Stomach (tissue), 8 donors: ENCODE measurements at regions not wholly inside any gene's neighbourhood (a gene's known extent, or its start where the extent isn't known, plus 50 kb on each side); places are given as distances from the start of the nearest gene placed in this dataset.

Experiments used
- DNase-seq, 2 donors: peaks; one replicate each; pipeline versions ENCODE4 v3.0.0 to v3.0.0-alpha.2; 2013 to 2019
- H3K27ac ChIP-seq, 5 donors: fragments of 200-600 bp in 4 of 5; sonication (generic) in 4 of 5; one replicate each; pipeline ENCODE4 v1.5.1; 2013 to 2019; ENCODE audit warnings: mild to moderate bottlenecking in 1 of 5, moderate library complexity in 1 of 5
- H3K27me3 ChIP-seq, 3 donors: fragments of 200-600 bp; sonication (generic); one replicate each; pipeline ENCODE4 v1.5.1; 2017 to 2019; ENCODE audit warnings: mixed run types in 1 of 3
- H3K36me3 ChIP-seq, 4 donors: fragments of 200-600 bp; sonication (generic); 1 replicate in 3 of 4; 2 replicates in 1 of 4; pipeline ENCODE4 v1.5.1; 2016 to 2019
- H3K4me1 ChIP-seq, 4 donors: fragments of 200-600 bp; sonication (generic); one replicate each; pipeline ENCODE4 v1.5.1; 2016 to 2019
- H3K4me3 ChIP-seq, 4 donors: fragments of 200-600 bp; sonication (generic) in 3 of 4; one replicate each; pipeline ENCODE4 v1.5.1; 2016 to 2019; ENCODE audit warnings: mild to moderate bottlenecking in 1 of 4
- H3K9me3 ChIP-seq, 4 donors: fragments of 200-600 bp; sonication (generic); one replicate each; pipeline ENCODE4 v1.5.1; 2016 to 2019
- CTCF ChIP-seq, 7 experiments: fragments of 450-650 bp in 4 of 7; fragments of 200-600 bp in 3 of 7; sonication (generic) in 3 of 7; IDR thresholded peaks; one replicate each; pipeline ENCODE4 v1.5.1; 2016 to 2019; ENCODE audit warnings: antibody characterized with exemption in 7 of 7, control low read depth in 2 of 7, mild to moderate bottlenecking in 1 of 7
- EP300 ChIP-seq: sonication (generic); formaldehyde crosslinking; IDR thresholded peaks from one replicate; pipeline ENCODE4 v1.6.1; 2017; ENCODE audit warnings: antibody characterized with exemption
- POLR2A ChIP-seq, 4 donors: fragments of 450-650 bp; IDR thresholded peaks; one replicate each; pipeline ENCODE4 v1.6.1; 2016; ENCODE audit warnings: antibody characterized with exemption in 4 of 4, control low read depth in 2 of 4, mild to moderate bottlenecking in 1 of 4, moderate library complexity in 1 of 4
- POLR2AphosphoS5 ChIP-seq, 3 donors: sonication (generic); formaldehyde crosslinking; IDR thresholded peaks; one replicate each; pipeline ENCODE4 v1.6.1; 2016; ENCODE audit warnings: antibody characterized with exemption in 3 of 3
- WGBS, 5 donors: extraction: QIAGEN DNeasy Blood & Tissue Kit in 3 of 5; methylation state at CpG; one replicate each; pipeline versions ENCODE4 v1.1.5 to v1.1.7; 2013 to 2018; 5-methylcytosine and 5-hydroxymethylcytosine counted together
- intact Hi-C: fragments of 100-400 bp; cut with DNase I; formaldehyde crosslinking; loops from one replicate; pipeline ENCODE4 v1.15.1; 2023; ENCODE audit warnings: low total_unique reads
- donor health status: healthy with polysubstance abuse.
- donor health status: Bipolar disorder and iron deficiency.
- donor health status: healthy.

- TF ChIP-seq POLR2AphosphoS5 (IDR thresholded peaks at IDR 0.05): no peak
- no peak for TF ChIP-seq EP300
- no peak for TF ChIP-seq CTCF (IDR thresholded peaks at IDR 0.05)
- no peak for TF ChIP-seq POLR2A (IDR thresholded peaks at IDR 0.05)
- peak in 1 of 2 donors; percentile 15 for DNase-seq
- intact Hi-C loops: no loop called here
- H3K9me3 ChIP-seq: no peaks in the 10 kb centered on the region
- WGBS, 5 donors: 67 to 82% (median 70%) methylated on average over 9 of the region's 9 CpGs
- H3K36me3 ChIP-seq: no peaks in the 10 kb centered on the region
- H3K4me3 ChIP-seq: no peak overlapping the region
- H3K27me3 ChIP-seq: peaks cover 3 to 68% (median 10%) of the 10 kb centered on the region in 3 donors
- no peak overlapping the region for H3K27ac ChIP-seq
- H3K4me1 ChIP-seq: no peaks in the 10 kb centered on the region
These were observed 315.4 kb downstream of the MATN1 start for GRCh38 chr1:30407865-30408580.

- Histone ChIP-seq H3K9me3 (no peaks in the 10 kb centered on the region), H3K27ac (no peak overlapping the region), H3K36me3 (no peaks in the 10 kb centered on the region), H3K4me1 (no peaks in the 10 kb centered on the region), H3K27me3 (peaks cover 3 to 61% (median 10%) of the 10 kb centered on the region in 3 donors), H3K4me3 (no peak overlapping the region)
- DNase-seq: peak in 1 of 2 donors; percentile 17
- intact Hi-C loops: no loop called here
- TF ChIP-seq POLR2A (IDR thresholded peaks at IDR 0.05) (no peak), POLR2AphosphoS5 (IDR thresholded peaks at IDR 0.05) (no peak), CTCF (IDR thresholded peaks at IDR 0.05) (no peak), EP300 (no peak)
- WGBS, 5 donors: 32 to 49% (median 40%) methylated on average over 12 to 18 of the region's 18 CpGs
These were observed 316.2 kb downstream of the MATN1 start for GRCh38 chr1:30406996-30407864.

GRCh38 chr1:30405631-30406212, 317.7 kb downstream of the MATN1 start:
- no peak overlapping the region for H3K4me3 ChIP-seq
- 73 to 85% (median 77%) methylated on average over 4 to 8 of the region's 8 CpGs for WGBS, 5 donors
- TF ChIP-seq POLR2AphosphoS5 (IDR thresholded peaks at IDR 0.05): no peak
- no peak for TF ChIP-seq EP300
- no peak overlapping the region for H3K27ac ChIP-seq
- no peaks in the 10 kb centered on the region for H3K36me3 ChIP-seq
- peaks cover 3 to 51% (median 10%) of the 10 kb centered on the region in 3 donors for H3K27me3 ChIP-seq
- intact Hi-C loops: no loop called here
- DNase-seq: peak in 1 of 2 donors; percentile 3
- H3K9me3 ChIP-seq: no peaks in the 10 kb centered on the region
- no peaks in the 10 kb centered on the region for H3K4me1 ChIP-seq

- Histone ChIP-seq H3K27ac (no peak overlapping the region), H3K27me3 (peaks cover 3 to 44% (median 10%) of the 10 kb centered on the region in 3 donors), H3K36me3 (no peaks in the 10 kb centered on the region), H3K4me3 (no peak overlapping the region), H3K4me1 (no peaks in the 10 kb centered on the region), H3K9me3 (no peaks in the 10 kb centered on the region)
- peak in 1 of 2 donors; percentile 14 for DNase-seq
- TF ChIP-seq POLR2AphosphoS5 (IDR thresholded peaks at IDR 0.05) (no peak), POLR2A (IDR thresholded peaks at IDR 0.05) (no peak), EP300 (no peak), CTCF (IDR thresholded peaks at IDR 0.05) (no peak)
- WGBS, 5 donors: 49 to 67% (median 62%) methylated on average over 3 to 4 of the region's 4 CpGs
- intact Hi-C loops: no loop called here
These were observed 318.3 kb downstream of the MATN1 start for GRCh38 chr1:30405081-30405480.
